ENCODE measurements at regions not wholly inside any gene's neighbourhood (a gene's known extent, or its start where the extent isn't known, plus 50 kb on each side); places are given as distances from the start of the nearest gene placed in this dataset.

DNA sequence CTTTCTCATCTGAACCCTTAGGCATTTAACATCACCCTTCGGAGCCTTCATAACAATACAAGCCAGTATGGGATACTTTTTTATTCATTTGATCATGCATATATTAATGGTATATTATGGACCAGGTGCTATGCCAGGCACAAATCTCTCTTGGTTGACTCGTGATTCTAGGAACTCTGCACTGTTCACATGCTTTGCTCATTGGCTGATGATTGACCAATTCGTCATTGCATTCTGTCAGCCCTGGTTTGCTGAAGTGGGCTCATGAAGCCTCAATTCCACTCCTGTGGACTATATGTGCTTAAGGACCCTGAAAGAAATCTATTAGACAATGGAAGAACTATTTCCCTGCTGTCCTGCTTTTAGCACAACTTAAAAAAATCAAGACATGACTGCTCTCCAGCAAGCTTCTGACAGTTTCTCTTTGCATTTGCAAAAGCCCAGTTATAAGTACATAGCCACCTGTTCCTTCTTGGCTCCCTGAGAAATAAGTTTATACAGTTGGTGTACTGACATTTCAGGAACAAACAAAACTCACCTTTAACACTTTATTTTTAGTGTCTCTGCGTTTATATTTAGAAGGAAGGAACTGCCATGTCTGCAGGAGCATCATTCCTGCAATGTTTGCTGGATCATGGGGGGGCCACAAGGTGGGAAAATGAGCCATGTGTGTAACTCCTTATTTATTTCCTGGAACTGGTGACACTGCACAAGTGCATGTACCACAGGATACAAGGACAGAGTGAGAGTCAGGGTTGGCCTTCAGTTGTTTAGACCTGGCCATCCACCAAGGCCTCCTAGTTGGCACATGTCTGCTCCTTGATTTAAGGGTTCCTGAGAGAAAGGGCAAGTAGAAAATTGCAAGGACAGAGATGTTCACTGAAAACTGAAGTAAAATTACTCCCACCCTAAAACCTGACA is 146.0 kb upstream of the NAMPT start:
- no peak for DNase-seq (ENCODE audit: low read depth, low spot score)
- peak overlapping the region; percentile 15 for H3K27ac ChIP-seq

DNA sequence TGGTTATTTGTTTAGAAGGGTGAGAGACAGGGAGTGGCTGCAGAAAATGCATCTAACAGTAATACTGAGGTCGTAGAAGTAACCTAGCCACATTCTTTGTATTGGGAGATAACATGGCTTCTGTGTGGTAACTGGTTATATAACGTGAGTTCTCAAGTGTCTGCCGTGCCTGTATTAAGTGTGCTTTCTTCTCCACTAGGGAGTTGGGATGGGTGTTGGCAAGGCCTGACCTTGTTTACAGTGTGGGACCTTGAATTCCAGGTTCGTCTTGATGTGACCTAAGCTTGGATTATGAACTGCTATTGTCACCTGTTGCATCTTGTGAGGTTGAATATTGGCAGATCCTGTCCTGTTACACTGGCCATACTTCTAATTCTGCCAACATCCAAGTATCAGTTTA is 145.3 kb upstream of the NAMPT start:
- H3K27ac ChIP-seq: peak overlapping the region; percentile 15
- DNase-seq (ENCODE audit: low read depth, low spot score): peak; percentile 24

- no peak for DNase-seq (ENCODE audit: low read depth, low spot score)
- no peak overlapping the region for H3K27ac ChIP-seq
Measured at GRCh38 chr7:106426803-106427202, 142.0 kb upstream of the NAMPT start.

DNA sequence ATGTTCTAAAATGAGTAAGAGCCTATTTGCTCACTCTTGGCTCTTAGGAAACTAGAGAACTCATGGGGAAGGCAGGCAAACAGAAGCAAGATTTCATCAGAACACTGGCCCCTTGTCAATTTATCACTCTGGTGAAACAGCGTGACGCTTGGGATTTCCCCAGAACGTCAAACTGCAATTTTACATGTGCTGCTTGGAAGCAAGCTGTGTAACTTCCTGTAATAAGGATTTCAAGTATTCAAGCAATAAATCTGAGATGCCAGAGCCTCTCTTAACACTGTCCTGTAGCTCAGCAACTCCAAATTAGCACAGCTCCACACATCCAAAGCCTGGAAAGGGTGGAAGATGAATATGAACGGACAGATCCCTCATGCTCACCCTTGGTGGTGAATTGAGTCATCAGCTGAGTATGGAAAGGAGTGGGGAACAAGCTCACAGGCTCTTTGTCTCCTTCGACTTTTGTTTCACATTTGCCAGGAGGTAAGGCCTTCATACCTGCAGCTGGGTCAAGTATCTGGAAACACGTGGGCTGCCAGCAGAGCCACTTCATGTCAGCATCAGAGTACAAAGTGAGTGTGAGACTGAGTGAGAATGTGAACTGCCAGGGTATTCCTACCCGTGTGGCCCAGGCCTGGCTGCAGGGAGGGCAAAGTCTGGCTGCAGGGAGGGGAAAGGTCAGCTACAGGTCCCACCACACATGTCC is 140.4 kb upstream of the NAMPT start:
- DNase-seq (ENCODE audit: low read depth, low spot score): peak; percentile 96
- peak overlapping the region; percentile 98 for H3K27ac ChIP-seq

DNA sequence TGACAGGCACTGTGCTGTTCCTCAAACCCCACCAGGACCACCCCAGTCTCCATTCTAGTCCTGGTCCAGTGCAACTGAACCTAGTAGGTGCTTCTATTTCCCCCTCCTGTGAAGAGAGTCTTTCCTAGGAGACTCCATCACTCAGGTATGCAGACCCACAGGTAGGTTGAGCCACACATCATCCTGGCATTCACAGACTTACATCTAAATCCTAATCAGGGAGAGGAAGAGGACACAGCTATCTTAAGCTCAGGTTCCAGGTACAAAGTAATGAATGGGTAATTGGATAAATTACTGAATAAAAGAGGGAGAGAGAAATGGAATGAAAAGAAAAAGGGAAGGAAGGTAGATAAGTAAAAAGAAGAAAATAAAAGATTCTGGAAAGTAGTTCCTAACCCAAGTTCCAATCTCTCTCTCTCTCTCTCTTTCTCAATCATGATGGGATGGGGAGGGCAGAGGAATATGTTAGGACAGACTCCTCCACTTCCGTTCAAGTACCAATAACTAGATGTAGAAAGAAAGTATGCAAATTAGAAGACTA is 139.8 kb upstream of the NAMPT start:
- DNase-seq (ENCODE audit: low read depth, low spot score): peak; percentile 22

GRCh38 chr7:106423821-106424475 is 139.2 kb upstream of the NAMPT start:
- H3K27ac ChIP-seq: peak overlapping the region; percentile 98
- DNase-seq (ENCODE audit: low read depth, low spot score): no peak

More for the DNA sequence above, 139.8 kb upstream of the NAMPT start:
- H3K27ac ChIP-seq: peak overlapping the region; percentile 98

- H3K27ac ChIP-seq: no peak overlapping the region
- no peak for DNase-seq (ENCODE audit: low read depth, low spot score)
Measured at GRCh38 chr7:106423111-106423510, 138.3 kb upstream of the NAMPT start.

- DNase-seq (ENCODE audit: low read depth, low spot score): peak; percentile 16
- H3K27ac ChIP-seq: peak overlapping the region; percentile 83
Measured at GRCh38 chr7:106421181-106421762, 136.5 kb upstream of the NAMPT start.

DNA sequence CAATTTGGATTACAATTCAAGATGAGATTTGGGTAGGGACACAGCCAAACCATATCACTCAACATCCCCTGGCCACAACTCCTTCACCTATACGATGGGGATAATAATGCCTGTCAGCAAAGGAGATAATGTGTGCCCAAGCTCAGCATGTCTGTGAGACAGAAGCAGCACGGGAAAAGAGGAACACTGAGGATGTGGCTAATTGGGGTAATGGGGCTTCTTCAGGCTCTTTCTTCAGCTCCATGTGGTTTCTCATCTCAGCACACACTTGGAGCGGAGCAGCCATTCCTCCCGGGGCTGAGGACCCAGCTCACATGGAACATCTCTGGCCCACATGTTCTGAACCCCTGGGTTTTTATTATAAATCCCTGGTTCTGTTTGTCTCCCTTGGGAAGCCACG is 136.0 kb upstream of the NAMPT start:
- H3K27ac ChIP-seq: peak overlapping the region; percentile 83
- DNase-seq (ENCODE audit: low read depth, low spot score): no peak

GRCh38 chr7:106420210-106420609 is 135.4 kb upstream of the NAMPT start:
- H3K27ac ChIP-seq: peak overlapping the region; percentile 83
- no peak for DNase-seq (ENCODE audit: low read depth, low spot score)

- peak overlapping the region; percentile 83 for H3K27ac ChIP-seq
- DNase-seq (ENCODE audit: low read depth, low spot score): peak; percentile 16
Measured at GRCh38 chr7:106419455-106420182, 134.8 kb upstream of the NAMPT start.

GRCh38 chr7:106418526-106418925 is 133.7 kb upstream of the NAMPT start:
- DNase-seq (ENCODE audit: low read depth, low spot score): no peak
- peak overlapping the region; percentile 83 for H3K27ac ChIP-seq

- peak overlapping the region; percentile 83 for H3K27ac ChIP-seq
Measured at GRCh38 chr7:106418094-106418493, 133.3 kb upstream of the NAMPT start.

DNA sequence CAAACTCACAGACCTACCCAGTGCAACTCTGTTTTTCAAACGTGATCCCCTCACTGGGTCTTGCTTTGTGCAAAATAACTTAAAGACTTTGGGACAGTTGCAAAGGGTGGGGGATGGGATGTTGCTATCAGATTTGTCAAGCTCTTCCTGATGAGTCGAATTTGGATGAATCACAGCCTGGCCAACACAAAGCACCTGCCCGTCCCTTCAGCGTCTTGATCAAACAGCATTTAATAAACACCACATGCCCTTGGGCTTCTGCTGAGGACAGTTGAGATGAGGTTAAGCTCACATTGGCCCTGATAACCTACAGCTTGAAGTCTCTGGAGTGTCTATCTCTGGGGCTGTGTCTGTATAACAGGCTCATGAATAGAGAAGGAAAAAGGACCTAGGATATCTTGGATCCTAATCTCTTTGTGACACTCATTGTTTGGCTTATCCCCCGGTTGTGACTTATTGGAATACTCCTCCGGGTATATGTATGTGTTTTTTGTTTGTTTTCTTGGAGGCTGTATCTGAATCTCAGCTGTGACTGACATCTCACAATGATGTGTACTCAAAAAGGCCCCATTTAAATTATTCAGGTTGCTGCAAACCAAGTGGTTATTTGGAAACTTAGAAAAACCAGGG is 132.6 kb upstream of the NAMPT start:
- DNase-seq (ENCODE audit: low read depth, low spot score): peak; percentile 49
- peak overlapping the region; percentile 83 for H3K27ac ChIP-seq

More at GRCh38 chr7:106418094-106418493, 133.3 kb upstream of the NAMPT start:
- DNase-seq (ENCODE audit: low read depth, low spot score): peak; percentile 39

GRCh38 chr7:106416430-106416829 is 131.6 kb upstream of the NAMPT start:
- no peak overlapping the region for H3K27ac ChIP-seq
- no peak for DNase-seq (ENCODE audit: low read depth, low spot score)

- no peak for DNase-seq (ENCODE audit: low read depth, low spot score)
- no peak overlapping the region for H3K27ac ChIP-seq
Measured at GRCh38 chr7:106415433-106415832, 130.7 kb upstream of the NAMPT start.

DNA sequence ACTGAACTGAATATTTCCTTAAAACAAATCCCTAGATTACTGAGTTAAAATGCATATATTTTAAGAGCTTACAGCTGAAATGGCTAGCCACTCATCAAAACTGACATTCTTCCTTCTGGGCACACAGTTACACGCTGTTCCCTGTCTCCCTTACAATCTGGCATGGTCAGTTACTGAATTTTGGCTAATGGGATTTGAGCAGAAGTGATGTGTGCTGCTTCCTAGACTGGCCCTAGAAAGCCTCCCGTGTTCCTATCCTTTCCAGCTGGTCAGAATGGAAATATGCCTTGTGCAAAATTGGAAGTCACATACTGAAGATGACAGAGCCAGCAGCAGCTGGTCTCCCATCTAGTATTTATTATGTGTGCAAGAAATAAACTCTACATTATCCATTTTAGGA is 128.7 kb upstream of the NAMPT start:
- no peak for DNase-seq (ENCODE audit: low read depth, low spot score)
- H3K27ac ChIP-seq: no peak overlapping the region

GRCh38 chr7:106405697-106406141 is 120.9 kb upstream of the NAMPT start:
- no peak for DNase-seq (ENCODE audit: low read depth, low spot score)
- no peak overlapping the region for H3K27ac ChIP-seq

- H3K27ac ChIP-seq: no peak overlapping the region
- no peak for DNase-seq (ENCODE audit: low read depth, low spot score)
Measured at GRCh38 chr7:106402898-106403297, 118.1 kb upstream of the NAMPT start.

All from epithelial cell of prostate (primary cell).